Activated CD4-positive, alpha-beta T cell treated with anti-CD3 and anti-CD28 coated beads for 4 hours (primary cell): ENCODE measurements at regions not wholly inside any gene's neighbourhood (a gene's known extent, or its start where the extent isn't known, plus 50 kb on each side); places are given as distances from the start of the nearest gene placed in this dataset.

Experiments
- DNase-seq, 2 donors: peaks; one replicate each; pipeline ENCODE4 v3.0.0-alpha.2; 2020

DNA sequence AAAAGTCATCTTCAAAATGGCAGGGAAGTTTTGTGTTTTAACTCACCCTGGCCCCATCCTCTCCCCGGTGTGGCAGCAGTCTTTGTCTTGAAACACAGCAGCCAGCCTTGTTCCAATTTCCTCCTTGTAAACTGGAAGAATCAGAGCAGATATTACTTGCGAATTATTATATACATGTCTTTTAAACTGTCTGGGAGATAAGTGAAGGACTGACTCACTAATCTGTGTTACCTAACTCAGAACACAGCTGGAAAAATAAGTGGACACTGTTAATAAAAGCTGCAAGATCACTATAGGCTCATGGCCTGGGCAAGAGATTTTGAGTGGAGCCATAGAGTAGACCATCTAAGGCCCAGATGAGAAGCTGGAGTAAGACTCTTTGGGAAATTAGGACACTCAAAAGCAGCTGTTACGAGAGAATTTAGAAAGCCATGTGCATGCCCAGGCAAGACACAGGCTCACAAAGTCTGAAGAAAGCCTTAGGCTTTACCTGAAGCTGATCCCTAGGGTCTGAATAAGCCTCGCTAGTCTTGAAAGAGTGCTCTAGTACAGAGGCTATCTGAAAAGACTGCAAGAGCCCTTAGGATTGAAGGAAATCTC lies 233.0 kb upstream of the RAB4A start:
- no peak for DNase-seq

DNA sequence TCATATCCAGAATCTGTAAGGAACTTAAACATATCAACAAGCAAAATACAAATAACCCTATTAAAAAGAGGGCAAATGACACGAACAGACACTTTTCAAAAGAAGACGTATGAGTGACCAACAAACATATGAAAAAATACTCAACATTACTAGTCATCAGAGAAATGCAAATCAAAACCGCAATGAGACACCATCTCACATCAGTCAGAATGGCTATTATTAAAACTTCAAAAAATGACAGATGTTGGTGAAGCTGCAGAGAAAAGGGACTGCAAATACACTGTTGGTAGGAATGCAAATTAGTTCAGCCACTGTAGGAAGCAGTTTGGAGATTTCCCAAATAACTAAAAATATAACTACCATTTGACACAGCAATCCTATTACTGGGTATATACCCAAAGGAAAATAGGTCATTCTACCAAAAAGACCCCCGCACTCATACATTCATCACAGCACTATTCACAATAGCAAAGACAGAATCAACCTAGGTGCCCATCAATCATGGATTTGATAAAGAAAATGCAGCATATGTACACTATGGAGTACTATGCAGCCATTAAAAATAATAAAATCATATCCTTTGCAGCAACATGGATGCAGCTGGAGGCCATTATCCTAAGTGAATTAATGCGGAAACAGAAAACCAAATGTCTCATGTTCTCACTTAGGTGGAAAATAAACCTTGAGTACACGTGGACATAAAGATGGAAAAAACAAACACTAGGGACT lies 230.1 kb upstream of the RAB4A start:
- DNase-seq = no peak

DNA sequence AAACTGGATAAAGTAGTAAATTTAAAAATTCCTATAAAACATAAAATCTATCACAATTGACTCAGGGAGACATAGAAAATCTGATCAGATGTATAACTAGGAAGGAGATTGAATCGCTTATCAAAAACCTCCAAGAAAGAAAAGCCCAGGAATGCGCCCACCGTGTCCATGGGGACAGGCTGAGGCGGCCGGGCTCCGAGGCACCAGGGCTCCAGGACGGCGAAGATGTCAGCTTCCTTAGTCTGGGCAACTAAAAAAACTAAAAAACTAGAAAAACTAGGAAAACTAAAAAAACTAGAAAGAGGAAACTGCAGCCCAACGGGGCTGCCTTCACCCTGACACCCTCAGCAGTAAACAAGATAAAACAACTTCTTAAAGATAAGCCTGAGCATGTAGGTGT lies 229.0 kb upstream of the RAB4A start:
- DNase-seq = no peak

DNA sequence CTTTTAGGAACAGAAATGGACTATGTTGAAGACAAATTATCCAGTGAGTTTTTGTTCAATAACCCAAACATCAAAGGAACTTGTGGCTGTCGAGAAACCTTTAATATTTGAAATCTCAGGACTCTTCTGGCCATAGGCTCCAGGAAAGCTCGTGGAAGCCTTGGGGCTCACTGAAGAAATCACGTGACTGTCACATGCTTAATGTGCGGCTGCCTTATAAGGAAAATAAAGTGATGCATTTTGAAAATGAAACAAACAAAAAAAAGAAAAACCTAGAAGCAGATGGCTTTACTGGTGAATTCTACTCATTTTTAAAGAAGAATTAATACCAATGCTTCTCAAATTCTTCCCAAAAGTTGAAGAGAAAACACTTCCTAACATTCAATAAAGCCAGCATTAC lies 228.4 kb upstream of the RAB4A start:
- no peak for DNase-seq

DNA sequence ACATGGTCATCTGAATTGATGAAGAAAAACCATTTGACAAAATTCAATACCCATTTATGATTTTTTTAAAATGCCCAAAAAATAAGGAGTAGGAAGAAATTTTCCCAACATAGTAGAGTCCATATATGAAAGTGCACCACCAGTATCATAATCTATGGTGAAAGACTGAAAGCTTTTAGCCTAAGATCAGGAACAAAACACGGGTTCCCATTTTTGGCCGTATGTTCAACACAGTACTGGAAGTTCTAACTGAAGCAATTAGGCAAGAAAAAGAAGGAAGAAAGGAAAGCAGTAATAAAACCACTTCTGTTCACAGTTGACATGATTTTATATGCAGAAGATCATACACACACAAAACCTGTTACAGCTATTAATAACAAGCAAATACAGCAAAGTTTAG lies 227.8 kb upstream of the RAB4A start:
- DNase-seq = no peak

DNA sequence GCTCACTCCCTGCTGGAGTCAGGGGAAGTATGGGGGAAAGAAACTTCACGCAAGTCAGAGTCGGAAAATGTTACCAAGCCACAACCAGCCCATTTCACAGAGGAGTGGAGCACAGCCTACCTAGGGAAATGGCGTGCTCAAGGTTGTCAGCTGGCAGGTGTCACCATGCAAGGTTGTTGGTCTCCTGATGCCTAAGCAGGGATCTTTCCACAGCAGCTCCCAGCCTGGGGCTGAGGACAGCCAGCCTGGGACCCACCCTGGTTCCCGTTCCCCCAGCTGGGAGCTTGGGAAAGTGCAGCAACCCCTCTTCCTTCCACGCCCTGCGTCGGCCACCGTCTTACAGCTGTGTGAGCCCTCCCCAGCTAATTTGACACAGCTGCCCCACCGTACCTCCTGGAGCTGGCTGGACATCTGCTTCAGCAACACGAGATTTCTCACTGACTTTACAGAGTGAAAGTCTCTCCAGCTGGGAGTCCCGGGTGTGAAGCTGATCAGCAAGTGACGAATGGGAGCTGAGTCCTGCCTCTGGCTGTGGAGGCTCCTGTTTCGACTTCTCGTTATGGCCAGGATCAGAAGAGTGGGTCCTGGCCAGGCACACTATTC lies 224.6 kb upstream of the RAB4A start:
- DNase-seq = no peak

DNA sequence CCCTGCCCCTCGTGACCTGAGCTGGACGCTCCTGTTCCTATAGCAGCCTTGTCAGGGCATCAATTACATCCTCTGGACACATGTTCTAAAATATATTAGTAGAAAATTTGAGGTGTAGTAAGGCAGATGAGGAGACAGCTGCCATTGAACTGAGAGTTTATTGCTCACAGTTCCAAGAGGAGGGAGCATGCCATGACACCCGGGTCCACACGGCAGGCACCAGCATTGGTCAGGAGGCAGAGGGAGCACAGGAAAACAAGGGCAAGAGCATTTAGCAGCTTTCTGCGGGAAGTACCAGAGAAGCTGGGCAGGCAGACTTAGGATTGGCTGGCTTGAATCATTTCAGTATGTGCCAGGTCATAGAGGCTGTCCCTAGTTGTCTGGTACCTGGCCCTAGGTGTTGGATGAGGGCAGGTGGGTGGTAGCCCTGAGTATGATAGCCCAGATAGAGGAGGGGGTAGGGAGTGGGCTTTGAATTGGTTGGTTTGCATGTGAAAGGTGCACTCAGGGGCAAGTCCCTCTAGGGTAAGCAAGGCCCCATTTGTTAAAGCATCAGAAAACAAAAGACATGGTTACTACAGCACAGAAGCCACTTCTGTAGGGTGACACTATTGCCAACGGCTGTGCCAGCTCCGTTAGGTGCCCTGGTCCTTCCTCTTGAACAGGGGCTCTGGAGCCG lies 223.6 kb upstream of the RAB4A start:
- no peak for DNase-seq

DNA sequence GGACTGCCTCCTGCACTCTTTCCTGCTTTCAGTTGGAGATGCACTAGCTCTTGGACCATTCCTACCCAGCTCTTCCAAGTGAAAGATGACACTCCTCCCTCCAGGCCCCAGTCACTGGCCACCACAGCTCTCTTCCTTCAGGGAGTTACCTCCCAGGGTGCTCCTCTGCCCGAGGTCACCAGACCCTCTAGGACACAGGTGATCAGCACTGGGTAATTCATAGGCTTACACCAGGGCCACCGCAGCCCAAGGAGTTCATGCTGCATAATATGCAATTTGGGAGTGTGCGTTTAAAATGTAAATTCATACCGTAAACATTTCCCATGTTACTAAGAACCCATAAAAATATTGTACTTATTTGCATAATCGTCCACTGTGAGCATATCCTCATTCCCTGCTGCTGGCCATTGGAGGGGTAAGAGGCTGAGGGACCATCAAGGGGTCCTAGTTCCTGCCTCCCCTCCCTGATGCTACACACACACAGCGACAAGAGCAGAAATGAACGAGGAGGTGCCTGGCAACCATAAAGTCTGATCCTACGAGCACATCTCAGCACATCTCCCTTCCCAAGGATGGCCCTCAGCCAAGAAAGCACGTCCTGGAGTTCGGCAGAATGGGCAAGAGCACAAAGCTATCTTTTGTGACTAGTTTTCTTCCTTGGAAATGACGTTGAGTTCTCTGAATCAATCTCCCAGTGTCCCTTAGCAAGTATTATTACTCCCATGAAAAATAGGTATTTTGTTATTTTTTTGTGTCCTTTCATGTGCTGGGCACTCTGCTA lies 222.9 kb upstream of the RAB4A start:
- no peak for DNase-seq

DNA sequence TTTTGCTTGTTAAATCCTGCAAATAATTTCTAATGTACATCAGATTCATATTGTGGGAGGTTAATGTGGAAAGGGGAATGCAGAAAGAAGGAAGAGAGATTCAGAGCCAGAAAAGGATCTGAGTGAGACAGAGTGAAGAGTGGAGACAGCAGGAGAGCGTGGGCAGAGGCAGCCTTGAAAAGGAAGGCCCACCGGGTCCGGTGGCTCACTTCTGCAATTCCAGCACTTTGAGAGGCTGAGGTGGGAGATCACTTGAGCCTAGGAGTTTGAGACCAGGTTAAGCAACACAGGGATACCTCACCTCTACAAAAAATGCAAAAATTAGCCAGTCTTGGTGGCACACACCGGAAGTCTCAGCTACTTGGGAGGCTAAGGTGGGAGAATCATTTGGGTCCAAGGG lies 222.0 kb upstream of the RAB4A start:
- no peak for DNase-seq

DNA sequence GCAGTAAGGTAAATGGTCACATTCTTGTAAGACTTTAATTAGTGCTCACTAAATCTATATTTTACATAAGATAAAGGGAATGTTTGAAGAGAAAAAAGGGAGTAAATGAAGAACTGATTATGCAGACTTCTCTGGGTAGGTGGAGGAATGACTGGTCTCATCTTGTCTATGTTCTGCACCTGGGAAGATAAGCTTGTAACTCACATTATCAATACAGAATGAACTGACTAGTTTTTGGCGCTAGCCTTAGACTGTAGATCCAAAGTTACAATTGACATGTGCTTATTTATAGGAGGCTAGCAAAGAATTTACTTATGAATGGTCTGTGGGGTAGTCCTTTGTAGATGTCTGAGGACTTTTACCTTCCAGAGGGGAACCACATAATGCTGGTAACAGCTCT lies 214.9 kb upstream of the RAB4A start:
- no peak for DNase-seq

DNA sequence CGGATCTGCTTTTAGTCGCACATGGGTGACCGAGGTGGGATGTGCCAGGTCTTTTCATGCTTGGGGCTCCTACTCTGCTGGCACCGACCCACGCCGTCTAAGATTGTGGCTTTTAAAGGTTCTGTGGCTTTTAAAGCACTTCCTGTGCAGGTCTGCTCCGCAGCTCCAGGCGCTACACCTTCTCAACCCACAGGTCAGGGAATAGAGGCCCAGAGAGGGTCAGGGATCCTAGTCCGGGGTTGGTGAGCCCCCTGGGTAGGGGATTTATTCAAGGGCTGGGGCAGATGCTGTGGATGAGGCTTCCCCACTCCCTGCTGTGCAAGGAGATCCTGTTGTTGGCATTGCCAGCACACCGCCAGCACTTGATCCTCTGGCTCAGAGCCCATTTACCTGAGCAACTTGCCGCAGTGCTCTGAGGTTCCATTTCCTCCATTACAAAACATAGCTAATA lies 212.8 kb upstream of the RAB4A start:
- peak; percentile 29 to 32 for DNase-seq

DNA sequence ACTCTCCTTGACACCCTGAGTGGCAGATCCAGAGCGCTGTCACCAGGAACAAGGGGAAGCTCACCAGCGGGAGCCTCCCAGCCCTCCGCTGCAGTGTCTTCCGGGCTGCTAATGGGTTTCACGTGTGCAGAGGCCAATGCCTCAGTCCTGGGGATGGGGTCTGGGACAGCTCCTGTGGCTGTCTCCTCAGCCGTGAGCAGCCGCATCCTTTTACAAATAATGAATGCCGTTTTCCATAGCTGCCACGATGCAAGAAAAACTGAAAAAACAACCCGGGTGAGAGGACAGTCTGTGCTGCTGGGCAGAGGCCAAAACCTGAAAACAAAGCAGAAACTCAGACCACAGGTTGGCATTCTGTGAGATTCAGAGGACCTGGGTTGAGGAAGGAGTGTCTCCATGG lies 212.2 kb upstream of the RAB4A start:
- no peak for DNase-seq

DNA sequence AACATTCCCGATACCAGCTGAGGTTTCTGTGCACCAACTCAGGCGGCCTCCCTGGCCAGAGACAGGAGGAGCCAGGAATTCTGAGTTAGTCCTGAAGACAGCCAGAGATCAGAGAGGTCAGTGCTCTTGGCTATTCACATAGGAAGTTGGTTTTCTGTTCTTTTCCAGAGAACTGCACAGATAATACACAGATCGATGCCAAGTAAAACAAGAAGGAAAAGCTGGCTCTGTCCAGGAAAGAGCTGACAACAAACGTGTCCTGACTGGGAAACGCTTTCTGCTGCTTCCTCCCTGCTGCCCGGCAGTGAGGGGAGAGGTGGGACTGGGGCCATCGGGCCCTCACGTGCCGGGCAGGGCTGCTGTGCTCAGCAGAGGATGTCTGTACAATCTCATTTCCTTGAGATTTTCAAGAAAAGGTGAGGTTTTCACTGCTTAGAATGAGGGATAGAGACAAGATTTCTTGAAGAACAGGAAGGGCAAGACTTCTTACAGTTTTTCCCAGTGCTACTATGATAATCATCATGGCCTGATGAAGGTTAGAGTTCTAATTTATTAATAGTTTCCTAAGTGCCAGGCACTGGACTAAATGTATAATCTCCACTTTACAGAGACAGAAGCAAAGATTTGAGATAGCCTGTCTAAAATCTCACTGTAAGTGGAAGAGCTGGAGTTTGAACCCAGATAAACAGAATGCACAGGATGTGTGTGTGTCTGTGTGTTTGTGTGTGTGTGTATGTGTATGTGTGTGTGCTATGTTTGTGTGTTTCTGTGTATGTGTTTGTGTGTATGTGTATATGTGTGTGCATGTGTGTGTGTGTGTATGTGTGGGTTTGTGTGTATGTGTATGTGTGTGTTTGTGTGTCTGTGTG lies 211.0 kb upstream of the RAB4A start:
- no peak for DNase-seq

DNA sequence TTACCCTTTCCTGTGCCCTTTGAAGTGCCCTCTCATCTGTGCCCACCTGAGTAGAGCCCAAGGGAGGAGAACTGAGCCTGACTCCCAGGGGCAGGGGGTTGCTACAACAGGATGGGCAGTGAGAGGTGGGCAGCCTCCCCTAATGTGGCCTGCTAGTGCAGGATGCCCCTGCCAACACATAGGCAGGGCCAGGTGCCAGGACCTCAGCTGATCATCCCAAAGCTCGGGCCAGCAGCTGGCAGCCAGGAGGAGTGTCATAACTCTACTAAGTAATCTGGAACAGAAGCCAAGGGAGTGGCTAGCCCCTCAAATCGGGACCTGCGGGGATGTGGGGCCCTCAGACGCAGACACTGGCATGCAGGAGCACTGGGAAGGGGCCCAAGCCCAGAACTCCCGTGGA lies 208.8 kb upstream of the RAB4A start:
- DNase-seq = no peak

DNA sequence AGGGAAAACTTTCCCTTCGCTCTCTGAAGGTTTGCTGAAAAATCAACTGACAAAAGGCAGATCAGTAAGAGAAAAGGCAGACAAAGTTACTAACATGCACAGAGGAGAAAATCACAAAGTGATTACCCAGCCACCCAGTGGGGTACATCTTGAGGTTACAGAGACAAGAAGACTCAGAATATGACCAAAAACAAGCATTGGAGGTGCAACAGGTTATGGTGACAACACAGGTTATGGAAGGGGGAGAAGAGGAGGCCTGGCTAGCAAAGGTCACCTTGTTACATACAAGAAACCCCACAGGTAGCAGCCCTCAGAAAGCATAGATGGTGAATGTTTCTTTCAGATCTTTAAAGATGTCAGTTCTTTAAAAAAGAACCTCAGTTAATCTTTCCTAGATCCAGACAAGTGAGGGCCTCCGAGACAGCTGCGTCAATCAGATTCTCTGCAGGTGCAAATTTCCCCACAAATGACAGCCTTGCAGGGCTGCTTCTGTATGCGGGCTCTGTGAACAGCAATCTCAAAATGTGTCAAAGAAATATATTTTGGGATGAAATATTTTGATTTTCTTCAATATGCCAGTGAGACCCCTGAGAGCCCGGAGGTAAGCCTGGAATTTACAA lies 207.6 kb upstream of the RAB4A start:
- DNase-seq = no peak

DNA sequence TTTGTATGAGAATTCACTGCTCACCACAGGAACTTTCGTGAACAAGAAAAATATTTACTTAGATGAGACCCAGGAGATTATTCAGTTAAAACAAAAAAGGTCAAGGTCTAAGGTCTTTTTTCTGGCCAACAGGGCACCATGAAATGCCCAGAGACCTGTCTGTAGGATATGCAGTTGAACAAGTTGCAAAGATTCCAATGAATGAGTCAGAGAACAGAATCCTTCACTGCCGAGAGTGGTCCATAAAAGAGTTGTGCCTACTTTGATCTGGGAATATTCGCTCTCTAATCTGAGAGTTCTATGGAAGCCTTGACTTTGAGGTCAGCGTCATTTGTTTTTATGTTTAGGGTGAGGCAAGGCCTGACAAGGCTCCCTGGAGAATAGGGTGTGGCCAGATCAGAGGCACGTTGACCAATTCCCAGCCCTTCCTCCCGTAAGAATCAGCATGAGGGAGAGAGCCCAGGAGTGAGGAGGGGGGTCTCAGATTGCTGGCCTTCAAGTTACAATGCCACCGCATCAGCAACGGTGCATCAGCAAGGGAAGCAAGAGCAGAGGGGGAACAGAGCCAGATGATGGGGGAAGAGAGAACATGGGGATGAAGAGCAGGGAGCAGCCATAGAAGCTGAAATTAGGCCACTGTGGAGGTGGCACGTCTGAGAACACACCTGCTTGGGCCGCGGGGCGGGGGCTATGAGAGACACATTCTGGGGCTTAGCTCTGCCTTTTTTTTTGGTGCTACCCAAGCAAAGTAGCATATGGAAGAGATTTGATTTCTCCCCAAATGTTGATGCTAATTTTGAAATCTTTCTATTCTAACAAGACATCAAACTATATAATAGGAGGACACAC lies 206.4 kb upstream of the RAB4A start:
- no peak for DNase-seq

DNA sequence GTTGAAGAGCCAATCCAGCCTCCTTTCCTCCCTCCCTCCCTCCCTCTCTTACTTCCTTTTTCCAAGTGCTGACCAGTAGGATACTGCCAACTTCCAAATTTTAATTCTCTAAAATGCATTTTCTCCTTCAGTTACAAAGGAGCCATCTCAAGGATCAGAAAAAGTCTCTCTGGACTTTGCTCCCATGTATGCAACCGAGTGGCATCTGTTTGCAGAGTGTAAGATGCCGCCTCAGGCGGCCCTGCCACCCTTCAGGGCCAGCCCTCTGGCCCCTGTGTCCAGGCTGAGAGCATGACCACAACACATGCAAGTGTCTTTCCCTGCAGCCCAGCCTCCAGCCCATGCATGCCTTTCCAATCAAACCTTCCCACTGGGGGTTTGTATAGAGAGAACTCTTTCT lies 205.3 kb upstream of the RAB4A start:
- DNase-seq = no peak

DNA sequence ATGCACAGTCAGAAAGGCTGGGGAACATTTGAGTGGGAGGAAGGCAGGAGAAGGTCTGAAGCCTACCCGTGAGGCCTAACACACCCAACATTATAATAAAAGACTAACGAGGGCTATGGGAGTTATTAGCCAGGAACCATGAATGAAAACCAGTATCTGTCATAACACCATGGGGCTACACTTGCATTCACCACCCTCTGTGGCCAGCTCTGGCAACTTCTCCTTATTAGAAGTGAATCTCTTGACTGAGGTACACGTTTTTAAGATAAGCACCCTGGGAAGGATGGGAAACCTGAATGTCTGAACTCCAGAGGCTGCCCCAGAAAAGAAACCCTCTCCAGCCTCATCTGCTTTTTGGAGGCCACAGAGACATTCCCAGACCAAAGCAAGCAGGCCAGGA lies 204.3 kb upstream of the RAB4A start:
- no peak for DNase-seq

DNA sequence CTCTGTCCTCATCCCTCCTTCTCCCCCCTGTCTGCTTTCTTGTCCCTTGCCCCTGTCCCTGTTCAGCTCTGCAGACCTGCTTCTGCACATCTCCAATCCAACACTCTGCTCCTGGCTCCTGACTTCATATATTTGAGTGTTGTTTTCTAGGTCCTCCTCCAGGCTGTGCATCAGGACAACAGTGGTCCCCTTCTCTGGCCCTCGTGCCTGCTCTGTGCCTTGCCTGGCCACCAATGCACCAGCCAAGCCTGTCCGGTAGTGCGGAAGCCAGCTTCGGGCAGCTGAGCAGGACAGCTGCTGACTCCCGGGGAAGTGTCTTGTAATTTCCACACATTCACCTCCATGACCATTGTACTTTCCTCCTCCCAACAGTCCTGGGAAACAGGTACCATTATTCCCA lies 203.4 kb upstream of the RAB4A start:
- DNase-seq = no peak

DNA sequence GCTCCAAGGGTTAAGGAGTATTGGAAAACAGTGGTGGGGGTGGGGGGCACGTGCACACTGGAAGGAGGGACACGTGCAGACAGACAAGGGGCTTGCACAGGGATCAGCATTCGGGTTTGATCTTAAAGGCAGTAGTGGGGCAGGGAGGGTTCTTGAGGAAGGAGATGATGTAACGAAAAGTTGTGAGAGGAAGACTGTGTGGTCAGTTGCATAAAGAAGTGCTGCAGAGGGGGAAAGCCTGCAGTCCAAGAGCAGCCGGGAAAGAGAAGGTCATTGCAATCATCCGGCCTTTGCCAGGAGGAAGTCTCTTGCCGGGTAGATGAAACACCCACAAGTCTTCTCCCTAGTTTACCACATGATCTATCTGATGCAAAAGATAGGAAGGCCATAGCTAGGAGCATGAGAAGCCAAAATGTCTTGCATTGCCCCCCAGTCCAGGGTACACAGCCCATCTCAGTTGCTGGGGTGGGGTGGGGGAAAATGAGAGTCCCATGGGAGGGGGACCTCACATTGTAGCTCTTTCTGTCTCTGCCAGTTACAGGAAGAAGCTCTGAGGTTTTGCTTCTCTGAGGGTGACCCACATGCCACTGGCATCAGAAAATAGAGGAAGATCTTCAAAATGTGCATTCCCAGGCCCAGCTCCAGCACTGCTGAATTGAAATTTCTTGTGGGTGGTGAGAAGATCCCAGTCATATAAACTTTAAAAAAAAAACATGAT lies 202.5 kb upstream of the RAB4A start:
- DNase-seq = no peak
